Activated T-helper 17 cell treated with anti-CD3 and anti-CD28 coated beads, Interleukin-2, amount 50 U/mL, for 72 hours (primary cell): ENCODE measurements at regions not wholly inside any gene's neighbourhood (a gene's known extent, or its start where the extent isn't known, plus 50 kb on each side); places are given as distances from the start of the nearest gene placed in this dataset.

Source experiments
- ATAC-seq: fragments of 150-1000 bp; cut with Tn5 transposase; replicated peaks from 2 replicates; pipeline ENCODE4 v1.10.0; 2021; ENCODE audit warnings: mild to moderate bottlenecking, moderate library complexity
- H3K27ac Mint-ChIP-seq: one replicate; pipeline ENCODE4 v1.8.0; 2022; ENCODE audit warnings: mixed read lengths
- H3K27me3 Mint-ChIP-seq: one replicate; pipeline ENCODE4 v1.8.0; 2022; ENCODE audit warnings: mixed read lengths
- H3K36me3 Mint-ChIP-seq: one replicate; pipeline ENCODE4 v1.8.0; 2022; ENCODE audit warnings: low read depth, mild to moderate bottlenecking, mixed read lengths
- H3K4me1 Mint-ChIP-seq: one replicate; pipeline ENCODE4 v1.8.0; 2022; ENCODE audit warnings: mixed read lengths
- H3K4me3 Mint-ChIP-seq: one replicate; pipeline ENCODE4 v1.8.0; 2022; ENCODE audit warnings: mild to moderate bottlenecking, mixed read lengths
- H3K9me3 Mint-ChIP-seq: one replicate; pipeline ENCODE4 v1.8.0; 2022; ENCODE audit warnings: mixed read lengths

DNA sequence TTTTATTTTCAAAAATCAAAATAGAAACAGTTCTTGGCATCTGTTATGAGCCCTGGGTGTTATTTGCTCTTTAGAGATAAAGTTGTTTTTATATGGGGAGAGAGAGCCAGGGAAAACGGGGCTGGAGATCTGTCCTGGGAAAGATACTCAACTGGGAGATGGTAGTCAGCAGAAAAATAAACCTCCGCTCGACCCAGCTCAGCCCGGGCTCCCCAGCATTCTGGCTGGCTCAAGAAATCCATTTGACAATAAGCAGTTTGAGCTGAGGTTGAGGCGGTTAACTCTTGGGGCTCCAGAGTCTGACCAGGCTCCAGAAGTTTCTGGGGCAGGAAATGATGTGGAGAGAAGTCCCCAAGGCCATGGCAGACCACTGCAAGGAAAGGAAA lies 151.9 kb downstream of the IRX5 start:
- Mint-ChIP-seq H3K27me3 (no peaks in the 10 kb centered on the region), H3K36me3 (no peaks in the 10 kb centered on the region), H3K9me3 (no peaks in the 10 kb centered on the region), H3K4me1 (no peaks in the 10 kb centered on the region), H3K27ac (no peak overlapping the region), H3K4me3 (no peak overlapping the region)
- no peak for ATAC-seq

DNA sequence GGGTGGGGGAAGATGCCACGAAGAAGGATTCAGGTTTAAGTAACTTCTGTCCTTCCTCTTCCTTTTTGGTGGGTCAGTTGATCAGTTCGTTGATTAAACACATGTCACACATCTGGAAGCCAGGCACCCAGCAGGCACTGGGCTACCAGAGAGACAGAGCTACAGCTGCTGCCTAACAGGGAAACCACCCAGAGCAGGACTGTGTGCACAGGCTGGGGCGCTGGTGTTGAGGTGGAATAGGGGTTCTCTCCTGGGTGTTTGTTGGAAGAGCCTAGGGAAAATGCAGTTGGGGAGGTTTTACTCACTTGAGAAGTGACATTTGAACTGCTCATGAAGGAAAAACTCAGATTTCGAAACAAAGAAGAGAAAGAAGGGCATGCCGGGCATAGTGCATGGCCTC lies 152.4 kb downstream of the IRX5 start:
- no peaks in the 10 kb centered on the region for H3K9me3 Mint-ChIP-seq
- H3K4me1 Mint-ChIP-seq, result no peaks in the 10 kb centered on the region
- H3K36me3 Mint-ChIP-seq, result no peaks in the 10 kb centered on the region
- H3K4me3 Mint-ChIP-seq, result no peak overlapping the region
- no peak overlapping the region for H3K27ac Mint-ChIP-seq
- no peaks in the 10 kb centered on the region for H3K27me3 Mint-ChIP-seq
- no peak for ATAC-seq

DNA sequence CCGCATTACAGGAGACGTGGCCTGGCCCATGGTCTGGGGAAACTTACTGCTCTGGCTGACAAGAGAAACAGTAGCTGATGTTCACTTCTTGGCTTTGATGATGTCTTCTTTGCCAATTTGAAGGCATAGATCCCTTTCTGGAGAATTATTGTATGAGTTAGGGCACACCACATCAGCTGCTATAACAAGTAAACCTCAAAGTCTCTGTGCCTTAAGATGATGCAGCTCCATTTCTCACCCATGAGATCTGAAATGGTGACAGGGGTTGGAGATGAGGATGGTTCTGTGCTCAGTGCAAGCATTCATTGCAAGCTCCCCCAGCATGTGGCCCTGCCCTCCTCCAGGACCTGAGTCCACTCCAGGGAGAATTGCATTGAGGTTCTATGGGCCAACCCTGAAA lies 157.4 kb downstream of the IRX5 start:
- Mint-ChIP-seq H3K4me1 (no peaks in the 10 kb centered on the region), H3K9me3 (no peaks in the 10 kb centered on the region), H3K27ac (no peak overlapping the region), H3K4me3 (no peak overlapping the region), H3K36me3 (no peaks in the 10 kb centered on the region), H3K27me3 (no peaks in the 10 kb centered on the region)
- no peak for ATAC-seq

DNA sequence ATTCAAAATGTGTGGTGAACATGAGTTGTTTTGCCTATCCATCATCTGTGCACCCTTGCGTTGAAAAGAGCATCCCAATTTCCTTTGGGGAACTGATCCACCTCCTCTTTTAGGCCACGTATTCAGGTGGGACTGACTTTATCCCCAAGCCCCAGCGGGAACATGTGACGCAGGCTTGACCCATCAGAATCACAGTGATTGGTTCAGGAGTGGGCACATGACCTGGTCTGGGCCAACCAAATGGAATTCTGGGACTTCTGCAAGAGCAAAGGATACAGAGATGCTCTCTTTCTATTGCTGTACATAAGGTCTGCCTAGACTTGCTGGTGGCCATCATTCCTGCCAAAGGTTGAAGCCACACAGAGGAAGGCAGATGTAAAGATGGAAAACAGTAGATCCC lies 158.9 kb downstream of the IRX5 start:
- Mint-ChIP-seq H3K27ac (no peak overlapping the region), H3K4me3 (no peak overlapping the region), H3K36me3 (no peaks in the 10 kb centered on the region), H3K27me3 (no peaks in the 10 kb centered on the region), H3K9me3 (peaks cover 4% of the 10 kb centered on the region), H3K4me1 (no peaks in the 10 kb centered on the region)
- ATAC-seq, result no peak

DNA sequence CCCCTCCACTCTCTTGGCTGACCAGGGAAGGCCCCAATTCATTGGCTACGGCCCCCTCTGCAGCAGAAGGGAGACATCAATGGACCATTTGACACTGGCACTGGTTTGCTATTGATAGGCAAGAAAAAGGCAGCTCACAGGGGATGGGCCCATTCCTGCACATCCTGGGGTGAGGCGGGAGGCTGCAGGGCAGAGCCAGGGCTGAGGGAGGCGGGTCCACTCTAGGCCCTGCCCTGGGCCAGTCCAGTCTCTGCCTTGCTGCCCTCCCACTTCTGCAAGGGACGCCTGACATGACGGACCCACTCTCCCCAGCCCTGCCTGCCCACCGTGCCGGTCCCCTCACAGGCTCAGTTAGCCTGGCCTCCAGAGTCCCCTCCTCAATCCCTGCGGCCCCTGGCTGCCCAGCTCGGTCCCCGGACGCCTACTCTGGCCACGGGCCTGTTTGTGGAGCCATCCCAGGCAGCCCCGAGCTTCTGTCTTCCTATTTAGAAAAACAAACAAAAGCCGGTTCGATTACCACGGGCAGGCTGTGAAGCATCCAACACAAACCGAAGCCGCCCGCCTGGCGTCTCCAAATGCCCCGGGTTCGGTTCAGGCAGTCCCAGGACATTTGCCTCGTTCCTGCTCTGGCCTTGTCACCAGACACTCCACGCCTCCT lies 160.7 kb downstream of the IRX5 start:
- no peak for ATAC-seq
- Mint-ChIP-seq H3K27me3 (no peaks in the 10 kb centered on the region), H3K4me1 (no peaks in the 10 kb centered on the region), H3K36me3 (no peaks in the 10 kb centered on the region), H3K4me3 (no peak overlapping the region), H3K9me3 (peaks cover 4% of the 10 kb centered on the region), H3K27ac (no peak overlapping the region)

DNA sequence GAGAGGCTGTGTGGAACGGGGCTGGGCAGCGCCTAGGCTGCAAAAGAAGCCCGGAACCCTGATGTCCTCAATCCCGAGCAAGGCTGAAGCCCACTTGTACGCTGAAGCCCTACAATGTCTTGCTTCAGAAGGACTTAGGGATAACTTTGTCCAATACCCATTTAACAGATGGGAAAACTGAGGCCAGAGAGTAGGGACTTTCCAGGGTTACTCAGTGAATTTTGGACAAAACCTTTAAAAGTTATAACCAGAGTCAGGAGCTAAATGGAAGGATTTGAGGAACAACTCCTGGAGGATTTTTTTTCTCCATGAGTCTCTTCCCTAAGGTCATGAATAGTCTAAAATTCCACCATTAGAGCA lies 161.2 kb downstream of the IRX5 start:
- Mint-ChIP-seq H3K4me1 (no peaks in the 10 kb centered on the region), H3K27me3 (no peaks in the 10 kb centered on the region), H3K9me3 (peaks cover 4% of the 10 kb centered on the region), H3K4me3 (no peak overlapping the region), H3K27ac (no peak overlapping the region), H3K36me3 (no peaks in the 10 kb centered on the region)
- ATAC-seq, result no peak

DNA sequence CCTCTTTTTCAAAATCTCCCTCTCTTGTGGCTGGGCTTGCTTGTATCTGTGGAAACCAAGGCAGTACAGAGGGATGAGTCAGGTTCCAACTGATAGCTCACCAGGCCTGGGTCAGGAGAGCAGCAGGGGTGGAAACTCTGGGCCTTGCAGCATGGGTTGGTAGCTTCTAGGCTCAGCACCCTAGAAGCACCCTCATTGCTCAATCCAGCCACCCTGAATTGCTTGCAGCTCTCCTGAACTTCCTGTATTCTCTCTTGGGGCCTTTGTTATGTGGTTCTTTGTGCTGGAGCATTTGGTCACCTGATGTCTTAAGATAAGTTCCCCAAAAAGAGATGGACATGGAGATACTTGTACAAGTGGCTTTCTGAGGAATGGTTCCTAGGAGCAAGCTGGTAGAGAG lies 169.4 kb downstream of the IRX5 start:
- Mint-ChIP-seq H3K4me1 (no peaks in the 10 kb centered on the region), H3K36me3 (no peaks in the 10 kb centered on the region), H3K9me3 (no peaks in the 10 kb centered on the region), H3K27me3 (peaks cover 6% of the 10 kb centered on the region), H3K4me3 (no peak overlapping the region), H3K27ac (no peak overlapping the region)
- no peak for ATAC-seq

DNA sequence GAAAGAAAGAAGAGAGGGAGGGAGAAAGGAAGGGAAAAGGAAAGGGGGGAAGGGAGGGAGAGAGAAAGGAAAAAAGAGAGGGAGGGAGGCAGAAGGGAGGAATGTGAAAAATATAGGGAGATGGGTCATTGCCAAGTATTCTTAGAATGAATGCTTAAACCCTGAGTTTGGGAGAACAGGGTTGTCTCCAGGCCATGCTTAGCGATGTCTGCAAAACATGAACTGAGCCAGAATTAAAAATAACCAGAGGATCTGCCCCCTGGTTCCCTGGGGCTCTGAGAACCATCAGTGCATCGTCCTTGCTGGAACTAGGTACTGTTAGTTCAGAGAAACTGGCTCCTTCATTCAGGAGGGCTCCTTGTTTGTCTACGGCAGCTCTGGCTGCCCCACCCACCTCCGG lies 170.4 kb downstream of the IRX5 start:
- Mint-ChIP-seq H3K9me3 (no peaks in the 10 kb centered on the region), H3K4me1 (no peaks in the 10 kb centered on the region), H3K36me3 (no peaks in the 10 kb centered on the region), H3K4me3 (no peak overlapping the region), H3K27ac (no peak overlapping the region), H3K27me3 (peaks cover 6% of the 10 kb centered on the region)
- ATAC-seq, result no peak

DNA sequence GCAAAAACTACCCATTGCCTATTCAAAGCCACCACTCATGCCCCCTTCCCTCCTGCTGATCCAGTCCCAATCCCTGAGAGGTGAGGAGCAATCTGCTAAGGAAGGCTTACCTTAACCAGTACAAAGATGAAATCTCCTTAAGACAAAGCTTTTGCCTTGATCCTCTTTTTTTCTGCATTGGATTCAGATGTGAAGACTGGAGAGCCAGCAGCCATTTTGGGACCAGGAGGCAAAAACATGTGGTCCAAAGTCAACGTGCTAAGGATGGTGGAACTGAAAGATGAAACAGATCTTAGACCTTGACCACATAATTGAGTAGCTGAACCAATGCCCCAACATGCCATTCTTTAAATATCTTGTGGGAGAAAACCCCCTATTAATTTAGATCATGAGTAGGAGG lies 171.4 kb downstream of the IRX5 start:
- no peak overlapping the region for H3K4me3 Mint-ChIP-seq
- no peak overlapping the region for H3K27ac Mint-ChIP-seq
- H3K9me3 Mint-ChIP-seq, result no peaks in the 10 kb centered on the region
- no peak for ATAC-seq
- H3K4me1 Mint-ChIP-seq, result no peaks in the 10 kb centered on the region
- no peaks in the 10 kb centered on the region for H3K36me3 Mint-ChIP-seq
- peaks cover 10% of the 10 kb centered on the region for H3K27me3 Mint-ChIP-seq

DNA sequence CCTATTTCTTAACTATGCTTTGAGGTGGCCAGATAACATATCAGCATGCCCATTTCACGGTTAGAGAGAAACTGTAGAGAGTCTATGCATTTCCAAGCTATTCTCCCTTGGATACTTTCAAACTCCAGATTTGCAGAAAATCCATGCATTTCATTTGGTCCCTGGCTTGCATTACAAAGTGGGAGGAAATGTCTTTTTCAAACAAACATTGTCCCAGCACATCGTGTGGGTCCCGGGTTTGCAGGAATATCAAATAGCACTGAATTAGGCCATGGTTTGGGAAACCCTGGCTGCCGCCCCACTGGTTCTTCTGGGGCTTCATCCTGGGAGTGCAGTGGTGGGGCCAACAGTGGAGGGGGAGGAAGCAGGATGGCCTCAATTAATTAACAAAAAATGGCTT lies 171.9 kb downstream of the IRX5 start:
- Mint-ChIP-seq H3K4me3 (no peak overlapping the region), H3K9me3 (no peaks in the 10 kb centered on the region), H3K27ac (no peak overlapping the region), H3K27me3 (peaks cover 11% of the 10 kb centered on the region), H3K4me1 (no peaks in the 10 kb centered on the region), H3K36me3 (no peaks in the 10 kb centered on the region)
- no peak for ATAC-seq

DNA sequence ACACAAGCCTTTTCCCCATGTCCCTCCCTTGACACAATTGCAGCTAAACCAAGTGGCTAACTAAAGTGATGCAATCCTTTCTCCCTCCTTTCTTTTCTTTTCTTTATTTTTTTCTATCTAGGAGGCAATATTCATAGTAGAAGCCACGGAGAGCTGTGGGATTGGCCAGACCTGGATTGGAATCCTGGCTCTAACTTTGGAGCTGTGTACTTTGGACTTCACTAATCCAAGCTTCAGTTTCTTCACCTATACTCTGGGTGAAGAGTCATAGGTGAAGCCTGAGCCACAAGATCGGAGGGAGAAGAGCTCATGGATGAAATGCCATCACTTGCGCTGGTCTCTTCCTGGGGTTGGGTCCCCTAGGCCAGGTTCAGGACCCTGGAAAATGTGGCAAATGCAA lies 177.2 kb downstream of the IRX5 start:
- ATAC-seq, result no peak
- peaks cover 22% of the 10 kb centered on the region for H3K27me3 Mint-ChIP-seq
- no peaks in the 10 kb centered on the region for H3K36me3 Mint-ChIP-seq
- H3K4me3 Mint-ChIP-seq, result no peak overlapping the region
- no peaks in the 10 kb centered on the region for H3K4me1 Mint-ChIP-seq
- no peak overlapping the region for H3K27ac Mint-ChIP-seq
- no peaks in the 10 kb centered on the region for H3K9me3 Mint-ChIP-seq

DNA sequence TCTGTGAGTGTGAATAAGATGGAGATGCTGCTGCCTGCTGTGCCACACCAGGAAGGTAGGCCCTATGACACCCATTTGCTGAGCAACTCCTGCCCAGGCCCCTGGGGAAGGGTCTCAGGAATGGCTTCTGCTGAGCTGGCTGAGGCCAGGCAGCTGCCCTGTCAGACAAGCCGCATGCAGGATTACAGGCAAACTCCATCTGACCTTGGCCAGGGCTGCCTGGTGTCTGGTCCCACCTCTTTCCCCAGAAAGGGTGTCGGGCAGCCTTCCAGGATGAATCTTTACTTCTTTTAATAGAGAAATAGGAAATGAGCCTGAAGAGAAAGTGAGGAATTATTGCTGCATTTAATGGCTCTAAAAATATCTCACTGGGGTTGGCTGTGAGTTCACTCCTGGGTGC lies 182.5 kb downstream of the IRX5 start:
- no peak for ATAC-seq
- Mint-ChIP-seq H3K27me3 (peaks cover 10% of the 10 kb centered on the region), H3K27ac (no peak overlapping the region), H3K36me3 (no peaks in the 10 kb centered on the region), H3K4me3 (no peak overlapping the region), H3K9me3 (no peaks in the 10 kb centered on the region), H3K4me1 (no peaks in the 10 kb centered on the region)

DNA sequence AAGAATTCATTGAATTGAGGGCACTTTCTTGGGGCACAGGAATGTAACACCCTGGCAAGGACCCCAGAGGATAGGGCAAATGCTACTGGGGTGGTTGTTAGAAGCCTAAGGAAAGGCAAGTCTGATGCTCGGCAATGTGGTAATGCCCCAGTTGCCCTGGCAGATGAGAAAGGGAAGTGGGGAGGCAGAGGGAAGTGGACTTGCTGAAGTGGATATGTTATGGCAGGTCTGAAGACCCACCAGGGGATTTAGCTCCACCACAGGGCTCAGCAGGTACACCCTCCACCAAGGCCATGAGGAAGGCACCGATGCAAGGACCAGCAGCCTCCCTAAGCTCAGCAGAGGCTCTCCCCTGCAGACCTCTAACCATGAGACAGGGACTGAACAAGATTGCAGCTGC lies 184.8 kb downstream of the IRX5 start:
- peaks cover 13% of the 10 kb centered on the region for H3K27me3 Mint-ChIP-seq
- H3K4me3 Mint-ChIP-seq, result no peak overlapping the region
- H3K27ac Mint-ChIP-seq, result no peak overlapping the region
- H3K4me1 Mint-ChIP-seq, result no peaks in the 10 kb centered on the region
- H3K9me3 Mint-ChIP-seq, result no peaks in the 10 kb centered on the region
- no peak for ATAC-seq
- H3K36me3 Mint-ChIP-seq, result no peaks in the 10 kb centered on the region

DNA sequence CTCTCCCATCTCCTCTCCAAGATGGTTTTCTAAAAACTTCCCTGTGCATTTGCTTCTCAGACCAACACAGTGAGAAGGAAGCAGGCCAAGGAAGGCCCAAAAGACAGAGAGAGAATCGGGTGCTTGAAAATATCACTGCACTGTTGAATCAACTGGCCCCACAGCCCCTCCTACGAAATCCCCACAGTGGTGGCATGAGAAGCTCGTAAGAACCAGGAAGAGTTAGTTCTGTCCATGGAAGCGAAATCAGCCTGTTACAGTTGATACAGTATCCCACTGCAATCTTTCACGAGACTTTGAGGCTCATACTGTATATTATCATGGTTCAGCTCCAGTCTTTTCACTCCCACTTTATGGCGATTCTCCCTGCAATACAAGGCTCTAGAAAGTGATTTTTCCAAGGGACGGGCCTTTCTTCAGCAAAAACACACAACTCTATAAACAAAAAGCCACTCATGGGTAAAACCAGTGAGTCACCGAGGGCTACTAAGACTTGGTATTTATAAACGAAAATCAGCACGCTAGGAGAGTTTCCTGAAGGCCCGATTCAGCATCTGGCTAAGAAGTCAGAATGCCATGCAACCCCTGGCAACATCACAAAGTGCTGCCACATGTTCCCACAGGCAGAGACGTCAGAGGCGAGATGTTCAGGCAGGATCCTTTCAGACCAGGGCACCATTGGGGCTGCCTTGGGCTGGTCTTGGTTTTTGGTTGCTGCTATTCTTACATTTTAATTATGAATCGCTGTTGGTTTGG lies 185.7 kb downstream of the IRX5 start:
- no peaks in the 10 kb centered on the region for H3K4me1 Mint-ChIP-seq
- no peak overlapping the region for H3K4me3 Mint-ChIP-seq
- no peaks in the 10 kb centered on the region for H3K36me3 Mint-ChIP-seq
- H3K27me3 Mint-ChIP-seq, result peaks cover 13% of the 10 kb centered on the region
- no peaks in the 10 kb centered on the region for H3K9me3 Mint-ChIP-seq
- no peak overlapping the region for H3K27ac Mint-ChIP-seq
- no peak for ATAC-seq

DNA sequence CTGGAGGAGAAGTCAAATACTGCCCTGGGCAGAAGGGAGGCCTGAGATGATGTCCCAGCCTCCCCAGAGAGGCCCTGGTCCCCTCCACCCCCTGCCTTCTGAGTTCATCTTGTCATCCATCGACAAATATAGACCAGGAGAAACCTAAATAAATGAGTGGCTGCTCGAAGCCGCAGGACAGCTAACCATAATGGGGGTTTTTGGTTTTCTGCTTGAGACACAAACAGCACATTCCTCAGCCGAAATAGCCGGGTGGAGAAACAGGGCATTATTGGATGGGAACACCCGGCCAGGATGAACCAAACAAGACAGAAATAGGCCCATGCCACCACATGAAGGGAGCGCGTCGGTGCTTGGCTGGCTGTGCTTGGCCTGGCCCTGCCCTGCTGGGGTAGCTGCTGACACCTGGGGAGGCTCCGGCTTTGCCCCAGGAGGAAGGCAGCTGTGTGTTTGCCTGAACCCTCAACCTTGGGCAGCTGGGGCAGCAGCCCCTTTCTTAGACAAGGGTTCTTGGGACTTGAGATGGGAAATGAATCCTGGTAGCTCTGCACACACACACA lies 188.1 kb downstream of the IRX5 start:
- no peaks in the 10 kb centered on the region for H3K36me3 Mint-ChIP-seq
- H3K27me3 Mint-ChIP-seq, result peaks cover 11% of the 10 kb centered on the region
- no peaks in the 10 kb centered on the region for H3K4me1 Mint-ChIP-seq
- no peak for ATAC-seq
- peaks cover 7% of the 10 kb centered on the region for H3K9me3 Mint-ChIP-seq
- H3K27ac Mint-ChIP-seq, result no peak overlapping the region
- H3K4me3 Mint-ChIP-seq, result no peak overlapping the region
